ENCODE measurements at regions not wholly inside any gene's neighbourhood (a gene's known extent, or its start where the extent isn't known, plus 50 kb on each side); places are given as distances from the start of the nearest gene placed in this dataset.

GRCh38 chr7:133180717-133181116, 72.2 kb upstream of the EXOC4 start:
- no peak overlapping the region for H3K4me3 ChIP-seq (ENCODE audit: low read depth, low read length, poor library complexity, severe bottlenecking)
- no peaks in the 10 kb centered on the region for H3K36me3 ChIP-seq (ENCODE audit: insufficient read depth, low read length, poor library complexity, severe bottlenecking)
- DNase-seq (ENCODE audit: low spot score), result no peak
- no peak overlapping the region for H3K27ac ChIP-seq (ENCODE audit: low read depth, low read length, poor library complexity, severe bottlenecking)
- intact Hi-C loops (cut with micrococcal nuclease; ENCODE audit: unreplicated experiment), result no loop called here
- no peaks in the 10 kb centered on the region for H3K27me3 ChIP-seq (replicated peaks; ENCODE audit: insufficient read depth, low read depth, low read length, poor library complexity)
- TF ChIP-seq, protein P1, sequence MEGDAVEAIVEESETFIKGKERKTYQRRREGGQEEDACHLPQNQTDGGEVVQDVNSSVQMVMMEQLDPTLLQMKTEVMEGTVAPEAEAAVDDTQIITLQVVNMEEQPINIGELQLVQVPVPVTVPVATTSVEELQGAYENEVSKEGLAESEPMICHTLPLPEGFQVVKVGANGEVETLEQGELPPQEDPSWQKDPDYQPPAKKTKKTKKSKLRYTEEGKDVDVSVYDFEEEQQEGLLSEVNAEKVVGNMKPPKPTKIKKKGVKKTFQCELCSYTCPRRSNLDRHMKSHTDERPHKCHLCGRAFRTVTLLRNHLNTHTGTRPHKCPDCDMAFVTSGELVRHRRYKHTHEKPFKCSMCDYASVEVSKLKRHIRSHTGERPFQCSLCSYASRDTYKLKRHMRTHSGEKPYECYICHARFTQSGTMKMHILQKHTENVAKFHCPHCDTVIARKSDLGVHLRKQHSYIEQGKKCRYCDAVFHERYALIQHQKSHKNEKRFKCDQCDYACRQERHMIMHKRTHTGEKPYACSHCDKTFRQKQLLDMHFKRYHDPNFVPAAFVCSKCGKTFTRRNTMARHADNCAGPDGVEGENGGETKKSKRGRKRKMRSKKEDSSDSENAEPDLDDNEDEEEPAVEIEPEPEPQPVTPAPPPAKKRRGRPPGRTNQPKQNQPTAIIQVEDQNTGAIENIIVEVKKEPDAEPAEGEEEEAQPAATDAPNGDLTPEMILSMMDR (conservative IDR thresholded peaks at IDR 0.05; ENCODE audit: low read depth, low read length), result no peak
- no peak for TF ChIP-seq EZH2 (IDR thresholded peaks at IDR 0.05; ENCODE audit: borderline replicate concordance, low read depth, low read length, poor library complexity, severe bottlenecking)
- no peaks in the 10 kb centered on the region for H3K4me1 ChIP-seq (ENCODE audit: insufficient read depth, low read length, poor library complexity, severe bottlenecking)
- BruUV-seq (replicated peaks), result no TSS peak
- CTCF ChIA-PET, result no interaction called here
- no peaks in the 10 kb centered on the region for H3K9me3 ChIP-seq (ENCODE audit: low read depth, low read length, poor library complexity, severe bottlenecking)
- POLR2A ChIA-PET (ENCODE audit: low non-redundant PET), result no interaction called here

DNA sequence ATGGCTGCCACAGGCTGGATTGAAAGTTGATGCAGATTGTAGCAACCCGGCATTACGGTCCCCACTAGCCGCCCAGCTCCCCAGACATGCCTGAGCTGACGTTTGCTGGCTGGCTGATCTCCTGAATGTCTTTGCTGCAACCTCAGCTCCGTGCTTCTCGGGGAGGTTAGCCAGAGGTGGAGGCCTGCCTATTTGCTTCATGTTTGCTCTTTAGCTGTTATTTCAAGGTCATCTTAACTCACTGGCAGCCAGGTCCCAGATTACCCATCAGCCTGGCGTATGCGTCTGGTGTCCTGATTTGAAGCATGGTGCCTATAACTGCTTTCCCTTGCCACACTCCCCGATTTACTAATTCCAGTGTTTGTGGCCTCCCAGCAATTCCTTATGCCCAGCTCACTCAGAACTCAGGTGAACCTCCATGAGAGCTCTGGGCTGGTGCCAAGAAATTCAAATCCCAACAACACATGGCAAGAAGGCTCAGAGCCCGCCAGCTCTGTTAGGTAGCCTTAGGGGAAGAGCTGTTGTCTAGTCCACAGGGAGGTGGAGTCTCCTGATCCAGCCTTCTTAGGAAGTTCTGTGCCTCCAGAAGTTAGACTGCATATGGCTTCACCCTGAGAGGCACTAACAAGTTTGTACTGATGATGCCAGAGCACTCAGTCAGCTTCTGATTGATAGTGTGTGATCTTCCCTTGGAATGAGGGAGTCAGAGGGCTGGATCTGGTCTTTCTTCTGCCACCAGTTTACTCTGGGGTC, 69.7 kb upstream of the EXOC4 start:
- H3K4me3 ChIP-seq (ENCODE audit: low read depth, low read length, poor library complexity, severe bottlenecking), result no peak overlapping the region
- H3K9me3 ChIP-seq (ENCODE audit: low read depth, low read length, poor library complexity, severe bottlenecking), result no peaks in the 10 kb centered on the region
- intact Hi-C loops (cut with micrococcal nuclease; ENCODE audit: unreplicated experiment), result no loop called here
- H3K4me1 ChIP-seq (ENCODE audit: insufficient read depth, low read length, poor library complexity, severe bottlenecking), result no peaks in the 10 kb centered on the region
- no TSS peak for BruUV-seq (replicated peaks)
- DNase-seq (ENCODE audit: low spot score), result no peak
- CTCF ChIA-PET, result no interaction called here
- H3K27me3 ChIP-seq (replicated peaks; ENCODE audit: insufficient read depth, low read depth, low read length, poor library complexity), result no peaks in the 10 kb centered on the region
- H3K27ac ChIP-seq (ENCODE audit: low read depth, low read length, poor library complexity, severe bottlenecking), result no peak overlapping the region
- POLR2A ChIA-PET (ENCODE audit: low non-redundant PET), result no interaction called here
- TF ChIP-seq, protein P1 (conservative IDR thresholded peaks at IDR 0.05; ENCODE audit: low read depth, low read length), result no peak
- TF ChIP-seq EZH2 (IDR thresholded peaks at IDR 0.05; ENCODE audit: borderline replicate concordance, low read depth, low read length, poor library complexity, severe bottlenecking), result no peak
- H3K36me3 ChIP-seq (ENCODE audit: insufficient read depth, low read length, poor library complexity, severe bottlenecking), result no peaks in the 10 kb centered on the region

DNA sequence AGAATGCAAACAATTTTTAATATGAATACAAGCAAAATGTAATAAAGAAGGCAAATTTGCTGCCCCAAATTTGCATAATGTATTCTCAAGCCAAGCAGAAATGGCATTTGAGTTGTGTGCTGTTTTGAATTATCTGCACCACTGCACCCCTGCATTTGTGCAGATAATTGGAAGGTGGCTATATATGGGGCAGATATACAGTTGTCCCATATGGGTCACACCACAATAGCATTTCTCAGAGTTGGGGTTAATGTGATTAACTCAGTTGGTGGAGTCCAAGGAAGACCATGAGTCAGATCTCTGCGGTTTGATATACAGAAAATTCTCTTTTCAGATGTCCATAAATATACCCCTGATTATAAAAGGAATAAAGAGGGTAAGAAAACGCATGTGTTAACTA, 68.9 kb upstream of the EXOC4 start:
- Histone ChIP-seq H3K27ac (ENCODE audit: low read depth, low read length, poor library complexity, severe bottlenecking) (no peak overlapping the region), H3K4me3 (ENCODE audit: low read depth, low read length, poor library complexity, severe bottlenecking) (no peak overlapping the region), H3K36me3 (ENCODE audit: insufficient read depth, low read length, poor library complexity, severe bottlenecking) (no peaks in the 10 kb centered on the region), H3K4me1 (ENCODE audit: insufficient read depth, low read length, poor library complexity, severe bottlenecking) (no peaks in the 10 kb centered on the region), H3K9me3 (ENCODE audit: low read depth, low read length, poor library complexity, severe bottlenecking) (no peaks in the 10 kb centered on the region), H3K27me3 (replicated peaks; ENCODE audit: insufficient read depth, low read depth, low read length, poor library complexity) (no peaks in the 10 kb centered on the region)
- ChIA-PET CTCF (no interaction called here), POLR2A (ENCODE audit: low non-redundant PET) (no interaction called here)
- intact Hi-C loops (cut with micrococcal nuclease; ENCODE audit: unreplicated experiment), result no loop called here
- DNase-seq (ENCODE audit: low spot score), result no peak
- no peak for TF ChIP-seq EZH2 (IDR thresholded peaks at IDR 0.05; ENCODE audit: borderline replicate concordance, low read depth, low read length, poor library complexity, severe bottlenecking)
- TF ChIP-seq, protein P1 (conservative IDR thresholded peaks at IDR 0.05; ENCODE audit: low read depth, low read length), result no peak
- BruUV-seq (replicated peaks), result no TSS peak

Measured in A673 (cell line).